Stimulated activated CD8-positive, alpha-beta memory T cell treated with anti-CD3 and anti-CD28 coated beads, Interleukin-15, amount 100 ng/mL, for 4 hours (primary cell): ENCODE measurements at regions not wholly inside any gene's neighbourhood (a gene's known extent, or its start where the extent isn't known, plus 50 kb on each side); places are given as distances from the start of the nearest gene placed in this dataset.
A peak's percentile ranks its signal among the peaks of the same experiment; 100 is the strongest.
"Not testable (repeated sequence)": the region's sequence is repeated elsewhere in the genome, so short reads cannot be mapped to it uniquely, and the experiment has no call there.

Source experiments
- DNase-seq, 2 donors: peaks; one replicate each; pipeline ENCODE4 v3.0.0-alpha.2; 2020; ENCODE audit warnings: low read depth in 2 of 2

DNA sequence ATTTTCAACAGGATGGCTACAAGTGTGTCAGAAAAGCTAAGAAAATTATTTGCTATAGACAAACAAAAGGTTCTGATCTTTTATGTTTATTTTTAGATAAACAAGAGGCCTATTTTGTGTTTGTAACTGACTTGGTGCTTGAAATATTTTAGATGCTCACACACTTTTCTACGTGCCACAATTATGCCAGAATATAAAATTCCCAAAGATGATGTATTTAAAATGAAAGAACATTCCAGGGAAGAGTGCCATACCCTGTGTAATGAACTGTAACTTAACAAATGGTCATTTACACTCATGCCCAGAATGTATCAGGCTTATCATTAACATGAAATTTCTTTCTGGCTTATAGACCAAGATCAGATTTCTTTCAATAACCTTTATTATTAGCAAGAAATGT is 144.9 kb upstream of the MTPN start:
- no peak for DNase-seq

DNA sequence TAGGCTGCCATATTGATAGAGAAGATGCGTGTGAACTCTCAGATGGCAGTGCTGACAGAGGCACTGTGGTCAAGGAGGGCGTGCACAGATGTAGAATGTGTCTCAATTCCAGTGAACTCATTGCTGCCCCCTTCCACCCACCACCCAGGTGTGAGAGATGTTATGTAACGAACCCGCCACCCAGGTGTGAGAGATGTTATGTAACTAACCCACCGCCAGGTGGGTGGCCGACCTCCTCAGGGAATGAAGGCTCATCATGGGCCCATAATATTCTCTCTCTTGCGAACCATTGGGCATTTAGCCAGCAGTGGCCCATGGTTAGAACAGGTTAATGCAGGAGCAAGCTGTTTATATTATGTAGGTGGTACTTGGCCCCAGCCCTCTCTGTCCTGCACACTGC is 140.4 kb upstream of the MTPN start:
- no peak for DNase-seq

DNA sequence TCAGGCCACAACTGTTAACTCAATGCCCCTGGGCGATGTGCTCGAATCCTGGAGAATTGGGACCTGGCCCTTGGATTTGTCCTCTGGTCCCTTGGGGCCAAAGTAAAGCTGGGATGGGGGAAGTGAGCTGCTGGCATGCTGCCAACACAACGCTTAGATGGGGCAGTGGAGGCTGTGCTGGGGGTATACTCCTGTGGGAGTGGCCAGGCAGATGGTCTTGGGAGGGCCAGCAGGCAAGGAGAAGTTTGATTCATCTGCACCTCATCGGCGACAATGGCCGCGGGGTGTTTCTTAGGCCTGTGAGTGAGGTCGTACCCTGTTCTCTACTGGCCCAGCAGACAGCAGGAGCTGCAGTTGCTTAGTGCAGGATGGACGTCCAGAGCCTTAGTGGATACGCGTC is 139.0 kb upstream of the MTPN start:
- DNase-seq, result no peak

DNA sequence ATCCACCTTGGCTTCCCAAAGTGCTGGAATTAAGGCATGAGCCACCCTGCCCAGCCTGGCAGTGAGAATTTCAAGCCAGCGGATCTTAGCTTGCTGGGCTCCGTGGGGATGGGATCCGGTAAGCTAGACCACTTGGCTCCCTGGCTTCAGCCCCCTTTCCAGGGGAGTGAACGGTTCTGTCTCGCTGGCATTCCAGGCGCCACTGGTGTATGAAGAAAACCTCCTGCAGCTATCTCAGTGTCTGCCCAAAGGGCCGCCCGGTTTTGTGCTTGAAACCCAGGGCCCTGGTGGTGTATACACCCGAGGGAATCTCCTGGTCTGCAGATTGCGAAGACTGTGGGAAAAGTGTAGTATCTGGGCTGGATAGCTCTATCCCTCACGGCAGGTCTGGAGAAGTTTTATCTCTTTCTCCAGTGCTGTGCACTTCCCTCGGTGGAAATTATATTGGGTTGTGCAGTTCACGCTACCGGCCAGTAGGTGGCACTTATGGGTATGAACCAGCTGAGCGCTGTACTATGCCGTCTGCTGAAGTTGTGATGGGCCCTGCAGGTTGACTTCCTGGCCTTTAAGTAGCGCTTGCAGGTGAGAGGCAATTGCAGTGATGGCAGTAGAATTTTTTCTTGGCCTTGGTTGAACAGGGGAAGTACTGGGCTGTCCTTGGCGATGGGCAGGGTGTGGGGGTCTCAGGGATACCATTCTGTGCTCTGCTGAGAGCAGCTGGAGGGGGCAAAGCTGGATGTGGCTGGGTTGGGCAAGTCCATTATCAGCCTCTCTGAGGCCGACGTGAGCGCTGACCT is 138.0 kb upstream of the MTPN start:
- peak in 1 of 2 donors; percentile 12 for DNase-seq

DNA sequence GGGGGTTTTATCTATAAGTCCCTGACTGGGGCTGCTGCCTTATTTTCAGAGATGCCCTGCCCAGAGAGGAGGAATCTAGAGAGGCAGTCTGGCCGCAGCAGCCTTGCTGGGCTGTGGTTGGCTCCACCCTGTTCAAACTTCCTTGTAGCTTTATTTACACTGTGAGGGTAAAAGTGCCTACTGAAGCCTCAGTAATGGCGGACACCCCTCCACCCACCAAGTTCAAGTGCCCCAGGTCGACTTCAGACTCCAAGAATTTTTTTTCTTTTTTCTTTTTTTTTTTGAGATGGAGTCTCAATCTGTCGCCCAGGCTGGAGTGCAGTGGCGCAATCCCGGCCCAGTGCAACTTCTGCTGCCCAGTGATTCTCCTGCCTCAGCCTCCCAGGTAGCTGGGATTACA is 137.3 kb upstream of the MTPN start:
- DNase-seq, result not testable (repeated sequence)

DNA sequence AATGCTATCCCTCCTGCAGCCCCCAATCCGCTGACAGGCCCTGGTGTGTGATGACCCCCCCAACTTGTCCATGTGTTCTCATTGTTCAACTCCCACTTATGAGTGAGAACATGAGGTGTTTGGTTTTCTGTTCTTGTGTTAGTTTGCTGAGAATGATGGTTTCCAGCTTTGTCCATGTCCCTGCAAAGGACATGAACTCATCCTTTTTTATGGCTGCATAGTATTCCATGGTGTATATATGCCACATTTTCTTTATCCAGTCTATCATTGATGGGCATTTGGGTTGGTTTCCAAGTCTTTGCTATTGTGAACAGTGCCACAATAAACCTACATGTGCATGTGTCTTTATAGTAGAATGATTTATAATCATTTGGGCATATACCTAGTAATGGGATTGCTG is 131.9 kb upstream of the MTPN start:
- not testable (repeated sequence) for DNase-seq

DNA sequence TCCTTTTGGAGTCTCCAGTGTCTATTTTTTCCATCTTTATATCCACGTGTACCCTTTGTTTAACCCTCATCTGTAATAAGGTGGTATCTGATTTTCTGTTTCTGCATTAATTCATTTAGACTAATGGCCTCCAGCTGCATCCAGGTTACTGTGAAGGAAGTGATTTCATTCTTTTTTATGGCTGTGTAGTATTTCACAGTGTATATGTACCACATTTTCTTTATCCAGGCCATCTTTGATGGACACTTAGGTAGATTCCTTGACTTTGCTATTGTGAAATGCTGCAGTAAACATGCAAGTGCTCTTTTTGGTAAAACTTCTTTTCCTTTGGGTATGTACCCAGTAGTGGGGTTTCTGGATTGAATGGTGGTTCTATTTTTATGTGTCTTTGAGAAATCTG is 128.0 kb upstream of the MTPN start:
- no peak for DNase-seq

DNA sequence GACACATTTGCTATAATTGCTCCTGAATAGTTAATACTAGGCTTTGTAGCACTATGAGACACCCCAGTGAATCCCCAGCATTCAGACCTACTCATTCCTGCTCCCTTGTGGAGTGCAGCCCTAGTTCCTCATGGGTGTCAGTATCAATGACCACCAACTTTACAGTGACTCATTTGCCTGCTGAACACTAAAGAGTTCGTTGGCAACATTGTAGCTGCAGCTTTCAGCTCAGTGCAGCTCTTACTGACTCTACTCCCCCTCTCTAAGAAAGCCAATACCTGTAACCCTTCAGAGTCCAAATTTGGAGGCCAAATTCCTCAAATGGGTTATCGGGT is 127.1 kb upstream of the MTPN start:
- DNase-seq, result no peak

DNA sequence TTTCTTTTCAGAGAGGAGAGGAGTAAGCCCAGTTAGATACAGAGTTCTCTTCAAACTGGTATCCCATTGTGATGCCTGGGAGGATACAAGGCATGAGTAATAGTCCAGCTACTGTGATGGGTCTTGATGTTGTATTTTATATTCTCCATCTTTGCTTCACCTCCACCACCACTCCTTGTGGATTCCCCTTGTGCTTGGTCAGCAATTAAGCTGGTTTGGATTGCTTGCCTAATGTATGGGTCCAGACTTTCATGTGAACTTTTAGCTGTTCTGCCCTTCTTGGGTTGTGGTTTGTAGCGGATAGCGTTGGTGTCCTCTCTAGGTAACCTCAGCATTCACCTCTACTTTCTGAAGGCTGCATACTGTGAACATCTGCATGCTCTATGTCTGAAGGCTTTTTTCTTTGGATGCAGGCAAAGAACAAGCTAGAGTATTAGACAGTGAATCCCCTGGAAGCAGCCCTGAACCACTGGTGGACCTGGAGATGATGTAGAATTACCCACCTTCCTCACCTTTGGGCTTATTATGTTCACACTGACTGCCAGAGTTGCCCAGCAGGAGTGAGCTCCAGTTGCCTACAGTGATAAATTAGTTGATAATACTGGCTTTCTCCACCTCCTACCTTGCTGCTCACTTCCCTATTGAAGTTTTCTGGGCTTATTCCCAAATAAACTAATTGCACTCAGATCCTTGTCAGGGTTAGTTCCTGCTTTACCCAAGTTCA is 126.5 kb upstream of the MTPN start:
- DNase-seq, result no peak

DNA sequence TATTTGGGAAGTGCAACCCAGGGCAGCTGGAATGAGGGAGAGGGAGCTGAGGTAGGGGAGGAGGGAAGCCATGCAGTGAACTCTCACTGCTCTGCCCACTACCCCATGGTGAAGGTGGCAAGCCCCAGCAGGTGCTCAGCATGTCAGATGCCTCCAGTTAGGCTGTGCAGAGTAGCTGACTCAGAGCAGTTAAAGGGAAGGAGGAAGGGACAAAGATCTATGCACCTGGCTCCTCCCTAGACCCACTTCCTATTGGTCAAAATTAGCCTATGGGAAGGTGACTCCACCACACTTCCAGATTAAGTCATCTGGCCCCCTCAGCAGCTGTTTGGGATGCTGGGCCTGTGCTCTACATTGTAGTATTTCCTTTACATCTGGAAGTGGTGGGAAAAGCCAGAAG is 125.7 kb upstream of the MTPN start:
- DNase-seq, result no peak

DNA sequence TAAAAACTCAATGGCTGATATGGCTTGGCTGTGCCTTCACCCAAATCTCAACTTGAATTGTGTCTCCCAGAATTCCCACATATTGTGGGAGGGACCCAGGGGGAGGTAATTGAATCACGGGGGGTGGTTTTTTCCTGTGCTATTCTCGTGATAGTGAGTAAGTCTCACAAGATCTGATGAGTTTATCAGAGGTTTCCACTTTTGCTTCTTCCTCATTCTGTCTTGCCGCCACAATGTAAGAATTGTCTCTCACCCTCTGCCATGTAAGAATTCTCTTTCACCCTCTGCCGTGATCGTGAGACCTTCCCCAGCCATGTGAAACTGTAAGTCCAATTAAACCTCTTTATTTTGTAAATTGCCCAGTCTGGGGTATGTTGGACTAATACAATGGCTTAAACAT is 115.6 kb upstream of the MTPN start:
- not testable (repeated sequence) for DNase-seq

DNA sequence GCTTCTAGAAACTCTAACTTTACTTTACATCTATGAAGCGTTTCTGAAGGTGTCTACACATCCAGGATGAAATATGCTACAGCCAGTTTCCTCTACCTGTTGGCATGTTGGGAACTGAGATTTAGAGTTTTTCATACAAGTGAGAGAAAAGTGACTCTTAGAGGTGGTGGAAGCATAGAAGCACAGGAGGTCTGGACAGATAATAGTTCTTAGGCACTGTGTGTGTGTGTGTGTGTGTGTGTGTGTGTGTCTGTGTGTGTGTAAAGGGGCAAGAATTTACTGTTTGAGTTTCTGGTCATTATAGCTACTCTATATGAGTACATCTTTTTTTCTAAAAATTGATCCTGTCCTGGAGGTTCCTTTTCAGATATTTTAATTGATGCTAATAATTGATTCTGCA is 110.7 kb upstream of the MTPN start:
- DNase-seq, result no peak

DNA sequence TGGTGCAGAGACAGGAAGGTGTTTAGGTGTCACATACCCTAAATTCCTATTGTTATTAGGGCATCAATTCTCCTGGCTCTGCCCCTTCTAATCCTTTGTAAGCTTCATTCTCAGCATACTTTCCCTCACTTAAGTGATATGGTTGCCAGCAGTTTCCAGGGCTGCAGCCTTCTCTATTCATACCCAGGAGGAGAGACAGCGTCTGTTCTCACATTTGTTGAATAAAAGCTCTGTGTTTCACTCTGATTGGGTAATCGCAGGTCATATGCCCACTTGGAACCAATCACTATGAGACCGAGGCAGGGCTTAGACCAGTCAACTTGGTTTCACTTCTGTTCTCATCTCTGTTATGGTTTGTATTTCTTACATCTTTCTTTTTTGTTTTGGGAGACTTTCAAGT is 109.6 kb upstream of the MTPN start:
- DNase-seq, result no peak

DNA sequence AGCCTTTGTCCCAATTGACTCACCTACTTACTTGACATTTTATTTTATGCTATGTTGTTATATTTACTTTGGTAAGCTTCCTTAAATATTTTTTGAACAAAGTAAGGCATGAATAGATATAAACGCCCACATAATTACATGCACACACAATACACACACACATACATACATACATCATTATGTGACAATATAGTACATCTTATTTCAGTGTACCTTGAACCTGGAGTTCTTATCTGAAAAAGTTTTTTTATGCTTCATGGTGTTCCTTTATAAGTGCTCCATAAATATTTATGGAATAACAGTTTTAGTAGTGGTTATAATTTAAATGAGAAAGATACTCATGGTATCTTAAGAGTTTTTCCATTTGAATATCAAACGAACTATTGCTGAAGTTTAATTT is 102.8 kb upstream of the MTPN start:
- DNase-seq, result no peak

DNA sequence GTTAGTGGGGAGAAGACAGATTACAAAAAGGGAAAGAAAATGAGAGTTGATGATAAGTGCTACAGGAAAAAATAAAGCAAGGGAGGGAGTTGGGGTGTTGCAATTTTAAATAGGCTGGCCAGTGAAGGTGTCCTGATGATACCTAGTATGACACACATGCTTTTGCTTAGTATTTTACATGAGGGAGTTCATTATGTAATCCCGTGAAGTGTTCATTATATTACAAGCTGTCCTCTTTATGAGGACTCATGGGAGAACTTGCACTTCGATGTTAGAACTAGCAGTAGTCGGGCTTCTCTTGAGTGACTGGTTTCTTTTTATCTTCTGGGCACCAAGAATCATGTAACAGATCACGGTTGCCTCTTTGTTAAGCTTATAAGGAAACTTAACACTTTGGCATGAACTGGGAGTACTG is 102.3 kb upstream of the MTPN start:
- DNase-seq, result no peak

DNA sequence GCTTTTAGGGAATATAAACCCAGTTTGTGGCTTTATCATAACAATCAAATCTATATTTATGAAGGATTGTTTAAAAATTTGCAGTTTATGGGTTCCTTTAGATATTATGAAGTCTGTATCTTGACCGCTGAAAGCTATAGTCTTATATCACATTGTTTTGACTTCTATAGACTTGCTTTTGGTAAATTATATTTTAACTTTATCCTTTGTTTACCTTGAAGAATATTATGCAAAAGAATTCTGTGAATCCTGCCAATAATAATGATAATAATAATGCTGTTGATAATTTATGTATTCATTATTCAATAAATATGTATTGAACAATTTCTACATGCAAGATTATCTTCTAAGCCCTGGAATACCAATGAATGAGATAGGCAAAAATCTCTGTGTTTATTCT is 101.9 kb upstream of the MTPN start:
- DNase-seq, result no peak

DNA sequence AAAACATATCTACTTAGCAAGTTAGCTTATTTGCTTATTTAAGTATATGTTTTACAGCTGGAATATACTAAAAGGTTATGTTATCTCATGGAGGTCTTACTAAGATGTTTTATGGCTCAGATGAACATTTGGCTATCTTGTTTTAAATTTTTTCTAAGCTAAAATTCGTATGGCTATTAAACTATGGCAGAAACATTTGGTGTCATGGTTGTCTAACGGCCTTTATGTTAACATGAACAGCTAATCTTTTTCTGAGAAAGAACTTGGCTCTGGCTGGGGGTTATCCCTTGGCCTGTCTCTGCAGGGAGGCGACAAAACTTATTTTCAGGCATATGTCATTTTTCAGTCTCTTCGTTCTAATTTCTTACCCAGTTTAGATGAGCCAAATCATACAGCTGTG is 101.5 kb upstream of the MTPN start:
- no peak for DNase-seq

DNA sequence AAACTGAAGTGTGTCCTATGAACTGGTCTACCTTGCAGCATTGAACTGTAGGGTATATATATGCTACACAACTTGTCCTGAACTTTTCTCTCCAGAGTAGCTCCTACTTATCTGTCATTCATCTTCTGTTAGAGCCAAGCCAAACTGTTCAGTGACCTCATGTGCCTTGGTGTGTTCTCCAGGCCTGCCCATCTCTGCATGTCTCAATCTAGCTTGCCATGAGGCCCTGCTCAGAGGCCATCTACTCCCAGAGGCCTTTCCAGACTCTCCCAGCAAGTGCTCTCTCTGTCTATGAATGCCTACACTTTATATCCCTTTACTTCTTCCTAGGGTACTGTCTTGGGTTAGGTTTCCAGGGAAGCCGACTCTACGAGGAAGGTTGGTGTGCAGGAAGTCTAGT is 99.8 kb upstream of the MTPN start:
- no peak for DNase-seq

DNA sequence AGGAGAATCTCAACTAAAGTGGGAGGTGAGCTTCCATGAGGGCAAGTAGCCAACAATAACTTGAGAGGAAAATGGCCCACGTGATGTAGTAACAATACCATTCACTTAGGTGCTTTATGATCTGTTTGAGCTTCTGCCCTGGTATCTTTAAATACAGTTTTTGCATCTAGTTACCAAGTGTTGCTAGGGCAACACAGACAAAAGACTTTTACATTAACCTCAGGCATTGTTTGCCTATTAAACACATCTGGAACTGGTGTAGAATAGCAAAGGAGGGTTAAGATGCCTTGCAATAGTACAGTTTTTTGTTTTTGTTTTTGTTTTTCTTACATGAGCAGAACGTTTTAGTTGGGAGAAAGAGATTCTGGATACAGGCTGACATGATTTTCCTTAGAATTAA is 97.7 kb upstream of the MTPN start:
- no peak for DNase-seq

DNA sequence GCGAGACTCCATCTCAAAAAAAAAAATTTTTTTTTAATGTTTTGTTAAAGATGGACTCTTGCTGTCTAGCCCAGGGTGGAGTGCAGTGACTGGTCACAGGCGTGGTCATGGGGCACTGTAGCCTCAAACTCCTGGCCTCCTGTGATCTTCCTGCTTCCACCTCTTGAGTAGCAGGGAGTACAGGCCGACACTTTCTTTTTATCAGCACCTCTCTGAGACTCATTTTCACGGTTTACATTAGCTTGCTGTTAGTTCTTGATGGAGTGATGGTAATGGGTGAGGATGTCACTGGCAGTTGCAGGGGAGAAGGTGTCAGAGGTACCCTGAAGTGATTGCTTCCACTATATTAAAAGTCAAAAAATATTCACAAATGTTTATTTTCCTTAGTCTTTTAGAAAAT is 95.3 kb upstream of the MTPN start:
- no peak for DNase-seq

DNA sequence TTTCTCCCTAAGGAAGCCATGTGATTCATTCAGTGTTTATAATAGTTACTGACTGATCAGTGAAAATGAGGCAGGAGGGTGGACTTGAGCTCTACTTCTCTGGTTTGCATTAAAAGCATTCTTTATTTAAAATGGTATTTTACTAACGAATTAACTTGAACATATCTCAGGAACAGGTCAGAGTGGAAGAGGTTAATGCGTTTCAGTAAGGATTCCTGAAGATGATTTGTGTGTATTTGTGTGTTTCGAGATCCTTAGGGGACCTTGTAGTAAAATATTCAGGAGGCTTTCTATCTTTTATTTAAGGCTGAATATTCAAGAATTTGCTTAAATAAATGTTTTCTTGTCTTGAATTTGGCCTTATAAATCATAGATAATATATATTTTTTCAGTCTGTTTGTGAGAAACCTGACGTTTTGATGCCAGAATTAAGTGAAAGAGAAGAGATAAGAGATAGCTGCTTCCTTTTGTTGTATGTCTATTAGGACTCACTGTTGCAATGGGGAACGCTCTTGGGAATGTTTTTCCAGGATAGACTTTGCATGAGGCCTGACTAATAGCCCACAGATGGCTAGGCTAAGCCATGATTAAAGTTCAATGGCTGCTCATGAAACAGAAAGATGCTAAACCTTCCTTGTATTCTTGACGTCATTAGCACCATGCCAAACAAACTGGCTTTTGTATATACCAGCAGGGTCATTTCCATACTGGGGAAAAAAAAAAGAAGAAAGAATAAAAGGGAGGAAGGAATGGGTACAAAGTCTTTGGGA is 93.8 kb upstream of the MTPN start:
- DNase-seq, result no peak

DNA sequence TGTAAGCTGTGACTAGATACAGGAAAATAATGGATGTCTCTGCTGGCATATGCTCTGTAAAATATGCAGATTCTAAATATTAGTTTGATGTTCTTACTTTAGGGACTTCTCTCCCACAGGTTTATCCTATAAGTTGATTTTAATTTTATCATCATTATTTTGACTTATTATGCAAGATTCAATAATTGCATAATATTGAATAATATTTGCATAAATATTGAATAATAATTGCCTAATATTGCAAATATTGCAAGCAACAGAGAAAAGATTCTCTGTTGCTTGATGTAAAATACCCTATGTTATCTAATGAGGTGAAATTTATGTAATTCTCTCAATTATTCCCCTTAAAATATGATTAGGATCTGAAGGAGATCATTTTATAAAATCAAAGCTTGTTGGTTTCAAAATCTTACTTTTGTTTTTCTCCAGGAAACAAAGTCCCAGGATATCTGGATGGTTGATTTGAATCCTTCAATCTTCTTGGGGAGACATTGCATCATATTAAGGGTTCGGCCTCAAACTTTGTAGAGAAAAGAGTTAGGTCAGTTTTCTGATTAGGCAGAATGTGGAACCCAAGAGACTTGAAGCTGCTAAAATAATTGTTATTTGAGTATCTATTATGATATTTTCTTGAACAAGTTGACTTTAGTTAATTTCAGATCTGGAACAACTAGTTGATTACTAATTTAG is 92.8 kb upstream of the MTPN start:
- DNase-seq, result no peak
